ENCODE measurements at regions not wholly inside any gene's neighbourhood (a gene's known extent, or its start where the extent isn't known, plus 50 kb on each side); places are given as distances from the start of the nearest gene placed in this dataset.

GRCh38 chr2:239821694-239822075 is 203.5 kb downstream of the NDUFA10 start:
- Mint-ChIP-seq H3K36me3 (ENCODE audit: insufficient read depth, unreplicated experiment) (no peaks in the 10 kb centered on the region), H3K4me1 (ENCODE audit: insufficient read depth, unreplicated experiment) (peaks cover 6% of the 10 kb centered on the region), H3K27ac (ENCODE audit: low read depth, unreplicated experiment) (no peak overlapping the region), H3K4me3 (ENCODE audit: unreplicated experiment) (no peak overlapping the region), H3K9me3 (ENCODE audit: unreplicated experiment) (no peaks in the 10 kb centered on the region), H3K27me3 (ENCODE audit: insufficient read depth, unreplicated experiment) (peaks cover 60% of the 10 kb centered on the region)
- intact Hi-C loops (cut with micrococcal nuclease), result no loop called here
- ChIA-PET POLR2A (no interaction called here), CTCF (interaction anchor here (0.7 to 1.2 kb wide), 2 partner anchors 87 to 170 kb away, joined by 4 read pairs; no protein-coding TSS in a partner anchor)
- no peak for TF ChIP-seq CTCF (IDR thresholded peaks at IDR 0.05; ENCODE audit: unreplicated experiment)
- DNase-seq (ENCODE audit: unreplicated experiment), result no peak
- BruUV-seq (replicated peaks), result no TSS peak

- Mint-ChIP-seq H3K27me3 (ENCODE audit: insufficient read depth, unreplicated experiment) (peaks cover 65% of the 10 kb centered on the region), H3K27ac (ENCODE audit: low read depth, unreplicated experiment) (no peak overlapping the region), H3K4me3 (ENCODE audit: unreplicated experiment) (no peak overlapping the region), H3K4me1 (ENCODE audit: insufficient read depth, unreplicated experiment) (peaks cover 6% of the 10 kb centered on the region), H3K9me3 (ENCODE audit: unreplicated experiment) (no peaks in the 10 kb centered on the region), H3K36me3 (ENCODE audit: insufficient read depth, unreplicated experiment) (no peaks in the 10 kb centered on the region)
- no peak for TF ChIP-seq CTCF (IDR thresholded peaks at IDR 0.05; ENCODE audit: unreplicated experiment)
- CTCF ChIA-PET, result interaction anchor here (0.7 to 1.2 kb wide), 2 partner anchors 86 to 170 kb away, joined by 4 read pairs; no protein-coding TSS in a partner anchor
- intact Hi-C loops (cut with micrococcal nuclease), result no loop called here
- DNase-seq (ENCODE audit: unreplicated experiment), result no peak
- BruUV-seq (replicated peaks), result no TSS peak
- POLR2A ChIA-PET, result no interaction called here
These were observed 204.1 kb downstream of the NDUFA10 start for GRCh38 chr2:239820836-239821693.

GRCh38 chr2:239819974-239820555 is 205.1 kb downstream of the NDUFA10 start:
- no TSS peak for BruUV-seq (replicated peaks)

More at GRCh38 chr2:239819974-239820555, 205.1 kb downstream of the NDUFA10 start:
- Mint-ChIP-seq H3K9me3 (ENCODE audit: unreplicated experiment) (no peaks in the 10 kb centered on the region), H3K27ac (ENCODE audit: low read depth, unreplicated experiment) (no peak overlapping the region), H3K36me3 (ENCODE audit: insufficient read depth, unreplicated experiment) (no peaks in the 10 kb centered on the region), H3K4me3 (ENCODE audit: unreplicated experiment) (no peak overlapping the region), H3K4me1 (ENCODE audit: insufficient read depth, unreplicated experiment) (peaks cover 6% of the 10 kb centered on the region), H3K27me3 (ENCODE audit: insufficient read depth, unreplicated experiment) (peaks cover 72% of the 10 kb centered on the region)
- intact Hi-C loops (cut with micrococcal nuclease), result no loop called here
- POLR2A ChIA-PET, result no interaction called here
- CTCF ChIA-PET, result interaction anchor here (0.7 kb wide), 1 partner anchor 172 kb away, joined by 3 read pairs; no protein-coding TSS in a partner anchor
- DNase-seq (ENCODE audit: unreplicated experiment), result no peak
- no peak for TF ChIP-seq CTCF (IDR thresholded peaks at IDR 0.05; ENCODE audit: unreplicated experiment)

Measured in MCF 10A (cell line).